OCI-M1 (cell line): ENCODE measurements at regions not wholly inside any gene's neighbourhood (a gene's known extent, or its start where the extent isn't known, plus 50 kb on each side); places are given as distances from the start of the nearest gene placed in this dataset.
"Not testable (repeated sequence)": the region's sequence is repeated elsewhere in the genome, so short reads cannot be mapped to it uniquely, and the experiment has no call there.

Experiments
- DNase-seq: peaks from one replicate; lab custom pipeline; 2025; lab: John Stamatoyannopoulos, UW

- DNase-seq, result no peak
These were observed 665.4 kb upstream of the PABPC4L start for GRCh38 chr4:134867027-134867426.

GRCh38 chr4:134865675-134866074, 664.1 kb upstream of the PABPC4L start:
- DNase-seq, result no peak

- DNase-seq, result no peak
These were observed 660.5 kb upstream of the PABPC4L start for GRCh38 chr4:134862116-134862515.

GRCh38 chr4:134848681-134849080, 647.1 kb upstream of the PABPC4L start:
- no peak for DNase-seq

GRCh38 chr4:134830741-134831140, 629.2 kb upstream of the PABPC4L start:
- DNase-seq, result not testable (repeated sequence)

- DNase-seq, result no peak
These were observed 611.0 kb upstream of the PABPC4L start for GRCh38 chr4:134812611-134813010.

GRCh38 chr4:134807231-134807745, 605.7 kb upstream of the PABPC4L start:
- DNase-seq, result no peak

GRCh38 chr4:134798573-134798972, 597.0 kb upstream of the PABPC4L start:
- DNase-seq, result no peak

- no peak for DNase-seq
These were observed 585.7 kb upstream of the PABPC4L start for GRCh38 chr4:134787315-134787714.

GRCh38 chr4:134780244-134780643, 578.7 kb upstream of the PABPC4L start:
- DNase-seq, result peak; percentile 37

- peak; percentile 30 for DNase-seq
These were observed 576.0 kb upstream of the PABPC4L start for GRCh38 chr4:134777606-134778005.

GRCh38 chr4:134773497-134774000, 572.0 kb upstream of the PABPC4L start:
- no peak for DNase-seq

GRCh38 chr4:134762053-134762452, 560.5 kb upstream of the PABPC4L start:
- peak; percentile 66 for DNase-seq

GRCh38 chr4:134756421-134756820, 554.8 kb upstream of the PABPC4L start:
- DNase-seq, result no peak

- peak; percentile 20 for DNase-seq
These were observed 552.9 kb upstream of the PABPC4L start for GRCh38 chr4:134754301-134755019.

- DNase-seq, result no peak
These were observed 551.8 kb upstream of the PABPC4L start for GRCh38 chr4:134753390-134753789.

GRCh38 chr4:134747108-134747805, 545.7 kb upstream of the PABPC4L start:
- no peak for DNase-seq

- DNase-seq, result peak; percentile 40
These were observed 538.7 kb upstream of the PABPC4L start for GRCh38 chr4:134740290-134740689.

GRCh38 chr4:134735901-134736300, 534.3 kb upstream of the PABPC4L start:
- no peak for DNase-seq

GRCh38 chr4:134727696-134728095, 526.1 kb upstream of the PABPC4L start:
- DNase-seq, result no peak

GRCh38 chr4:134722306-134722705, 520.7 kb upstream of the PABPC4L start:
- no peak for DNase-seq

GRCh38 chr4:134720030-134720429, 518.4 kb upstream of the PABPC4L start:
- no peak for DNase-seq

GRCh38 chr4:134708616-134709015, 507.0 kb upstream of the PABPC4L start:
- no peak for DNase-seq
